ENCODE measurements at regions not wholly inside any gene's neighbourhood (a gene's known extent, or its start where the extent isn't known, plus 50 kb on each side); places are given as distances from the start of the nearest gene placed in this dataset.
"Not testable (repeated sequence)": the region's sequence is repeated elsewhere in the genome, so short reads cannot be mapped to it uniquely, and the experiment has no call there.

GRCh38 chr2:125398738-125399524, 1257.0 kb upstream of the GYPC start:
- Mint-ChIP-seq H3K4me1 (ENCODE audit: low read depth) (no peaks in the 10 kb centered on the region), H3K27me3 (no peaks in the 10 kb centered on the region), H3K4me3 (no peak overlapping the region), H3K9me3 (peaks cover 8% of the 10 kb centered on the region), H3K36me3 (ENCODE audit: low read depth) (no peaks in the 10 kb centered on the region), H3K27ac (no peak overlapping the region)
- DNase-seq: no peak

GRCh38 chr2:125405816-125406215, 1250.1 kb upstream of the GYPC start:
- Mint-ChIP-seq H3K27ac (no peak overlapping the region), H3K36me3 (ENCODE audit: low read depth) (no peaks in the 10 kb centered on the region), H3K4me1 (ENCODE audit: low read depth) (no peaks in the 10 kb centered on the region), H3K9me3 (peaks cover 2% of the 10 kb centered on the region), H3K27me3 (no peaks in the 10 kb centered on the region), H3K4me3 (no peak overlapping the region)
- DNase-seq: no peak

GRCh38 chr2:125408874-125409538, 1247.0 kb upstream of the GYPC start:
- H3K36me3 Mint-ChIP-seq (ENCODE audit: low read depth): no peaks in the 10 kb centered on the region
- H3K4me1 Mint-ChIP-seq (ENCODE audit: low read depth): no peaks in the 10 kb centered on the region

GRCh38 chr2:125418483-125418882, 1237.5 kb upstream of the GYPC start:
- Mint-ChIP-seq H3K9me3 (peaks cover 2% of the 10 kb centered on the region), H3K27ac (no peak overlapping the region), H3K4me3 (no peak overlapping the region), H3K4me1 (ENCODE audit: low read depth) (no peaks in the 10 kb centered on the region), H3K27me3 (no peaks in the 10 kb centered on the region), H3K36me3 (ENCODE audit: low read depth) (no peaks in the 10 kb centered on the region)
- no peak for DNase-seq

More at GRCh38 chr2:125408874-125409538, 1247.0 kb upstream of the GYPC start:
- H3K4me3 Mint-ChIP-seq: no peak overlapping the region
- H3K9me3 Mint-ChIP-seq: peaks cover 6% of the 10 kb centered on the region
- H3K27me3 Mint-ChIP-seq: no peaks in the 10 kb centered on the region
- DNase-seq: no peak
- no peak overlapping the region for H3K27ac Mint-ChIP-seq

GRCh38 chr2:125422198-125422770, 1233.7 kb upstream of the GYPC start:
- H3K27ac Mint-ChIP-seq; H3K4me1 Mint-ChIP-seq (ENCODE audit: low read depth); H3K4me3 Mint-ChIP-seq; H3K27me3 Mint-ChIP-seq; H3K9me3 Mint-ChIP-seq; H3K36me3 Mint-ChIP-seq (ENCODE audit: low read depth); DNase-seq: not testable (repeated sequence)

GRCh38 chr2:125424266-125424785, 1231.6 kb upstream of the GYPC start:
- Mint-ChIP-seq H3K4me3 (no peak overlapping the region), H3K9me3 (no peaks in the 10 kb centered on the region), H3K27ac (no peak overlapping the region), H3K4me1 (ENCODE audit: low read depth) (no peaks in the 10 kb centered on the region), H3K27me3 (no peaks in the 10 kb centered on the region), H3K36me3 (ENCODE audit: low read depth) (no peaks in the 10 kb centered on the region)
- no peak for DNase-seq

- no peaks in the 10 kb centered on the region for H3K27me3 Mint-ChIP-seq
- H3K36me3 Mint-ChIP-seq (ENCODE audit: low read depth): no peaks in the 10 kb centered on the region
- H3K4me1 Mint-ChIP-seq (ENCODE audit: low read depth): no peaks in the 10 kb centered on the region
- peaks cover 4% of the 10 kb centered on the region for H3K9me3 Mint-ChIP-seq
- H3K4me3 Mint-ChIP-seq: no peak overlapping the region
- no peak overlapping the region for H3K27ac Mint-ChIP-seq
- no peak for DNase-seq
These were observed 1228.1 kb upstream of the GYPC start for GRCh38 chr2:125427721-125428315.

GRCh38 chr2:125444106-125444505, 1211.9 kb upstream of the GYPC start:
- Mint-ChIP-seq H3K27me3 (no peaks in the 10 kb centered on the region), H3K4me3 (no peak overlapping the region), H3K36me3 (ENCODE audit: low read depth) (no peaks in the 10 kb centered on the region), H3K4me1 (ENCODE audit: low read depth) (no peaks in the 10 kb centered on the region), H3K9me3 (peaks cover 15% of the 10 kb centered on the region), H3K27ac (no peak overlapping the region)
- no peak for DNase-seq

- H3K27ac Mint-ChIP-seq: no peak overlapping the region
- no peak overlapping the region for H3K4me3 Mint-ChIP-seq
- H3K9me3 Mint-ChIP-seq: peaks cover 16% of the 10 kb centered on the region
- H3K4me1 Mint-ChIP-seq (ENCODE audit: low read depth): no peaks in the 10 kb centered on the region
- H3K27me3 Mint-ChIP-seq: no peaks in the 10 kb centered on the region
- H3K36me3 Mint-ChIP-seq (ENCODE audit: low read depth): no peaks in the 10 kb centered on the region
- no peak for DNase-seq
These were observed 1210.5 kb upstream of the GYPC start for GRCh38 chr2:125445495-125445894.

- H3K4me3 Mint-ChIP-seq: no peak overlapping the region
- no peaks in the 10 kb centered on the region for H3K27me3 Mint-ChIP-seq
- no peaks in the 10 kb centered on the region for H3K36me3 Mint-ChIP-seq (ENCODE audit: low read depth)
- DNase-seq: no peak
- peaks cover 17% of the 10 kb centered on the region for H3K9me3 Mint-ChIP-seq
- H3K4me1 Mint-ChIP-seq (ENCODE audit: low read depth): no peaks in the 10 kb centered on the region
- H3K27ac Mint-ChIP-seq: no peak overlapping the region
These were observed 1205.9 kb upstream of the GYPC start for GRCh38 chr2:125450092-125450491.

GRCh38 chr2:125455110-125455509, 1200.8 kb upstream of the GYPC start:
- no peak overlapping the region for H3K27ac Mint-ChIP-seq
- H3K36me3 Mint-ChIP-seq (ENCODE audit: low read depth): no peaks in the 10 kb centered on the region
- H3K27me3 Mint-ChIP-seq: no peaks in the 10 kb centered on the region
- H3K4me3 Mint-ChIP-seq: no peak overlapping the region
- H3K4me1 Mint-ChIP-seq (ENCODE audit: low read depth): no peaks in the 10 kb centered on the region
- DNase-seq: no peak
- peaks cover 13% of the 10 kb centered on the region for H3K9me3 Mint-ChIP-seq

GRCh38 chr2:125456693-125457363, 1199.1 kb upstream of the GYPC start:
- Mint-ChIP-seq H3K27ac (no peak overlapping the region), H3K27me3 (no peaks in the 10 kb centered on the region), H3K36me3 (ENCODE audit: low read depth) (no peaks in the 10 kb centered on the region), H3K4me1 (ENCODE audit: low read depth) (no peaks in the 10 kb centered on the region), H3K4me3 (no peak overlapping the region), H3K9me3 (peaks cover 11% of the 10 kb centered on the region)
- no peak for DNase-seq

GRCh38 chr2:125471963-125472362, 1184.0 kb upstream of the GYPC start:
- H3K4me3 Mint-ChIP-seq: no peak overlapping the region
- H3K4me1 Mint-ChIP-seq (ENCODE audit: low read depth): no peaks in the 10 kb centered on the region
- H3K27ac Mint-ChIP-seq: no peak overlapping the region
- no peak for DNase-seq
- no peaks in the 10 kb centered on the region for H3K36me3 Mint-ChIP-seq (ENCODE audit: low read depth)
- H3K9me3 Mint-ChIP-seq: peaks cover 17% of the 10 kb centered on the region
- H3K27me3 Mint-ChIP-seq: no peaks in the 10 kb centered on the region

GRCh38 chr2:125479143-125479636, 1176.8 kb upstream of the GYPC start:
- H3K36me3 Mint-ChIP-seq (ENCODE audit: low read depth): no peaks in the 10 kb centered on the region
- DNase-seq: no peak
- H3K27me3 Mint-ChIP-seq: no peaks in the 10 kb centered on the region
- no peak overlapping the region for H3K27ac Mint-ChIP-seq
- H3K4me3 Mint-ChIP-seq: no peak overlapping the region
- no peaks in the 10 kb centered on the region for H3K4me1 Mint-ChIP-seq (ENCODE audit: low read depth)
- H3K9me3 Mint-ChIP-seq: peaks cover 25% of the 10 kb centered on the region
